Fibroblast of lung (primary cell): ENCODE measurements at regions not wholly inside any gene's neighbourhood (a gene's known extent, or its start where the extent isn't known, plus 50 kb on each side); places are given as distances from the start of the nearest gene placed in this dataset.

Experiments used
- EZH2 ChIP-seq: IDR thresholded peaks from 2 replicates; pipeline ENCODE4 v1.5.1; 2012; ENCODE audit warnings: low read length, control low read depth, mild to moderate bottlenecking; ENCODE audit errors: missing control alignments
- TF ChIP-seq, protein P1 (sequence below), 2 donors: IDR thresholded peaks in 1 of 2; conservative IDR thresholded peaks in 1 of 2; 1 replicate in 1 of 2; 2 replicates in 1 of 2; pipeline ENCODE4 v1.5.1; 2011 to 2012; ENCODE audit warnings: low read length in 2 of 2, control low read depth in 1 of 2, inconsistent platforms in 1 of 2, low read depth in 1 of 2, mild to moderate bottlenecking in 1 of 2

DNA sequence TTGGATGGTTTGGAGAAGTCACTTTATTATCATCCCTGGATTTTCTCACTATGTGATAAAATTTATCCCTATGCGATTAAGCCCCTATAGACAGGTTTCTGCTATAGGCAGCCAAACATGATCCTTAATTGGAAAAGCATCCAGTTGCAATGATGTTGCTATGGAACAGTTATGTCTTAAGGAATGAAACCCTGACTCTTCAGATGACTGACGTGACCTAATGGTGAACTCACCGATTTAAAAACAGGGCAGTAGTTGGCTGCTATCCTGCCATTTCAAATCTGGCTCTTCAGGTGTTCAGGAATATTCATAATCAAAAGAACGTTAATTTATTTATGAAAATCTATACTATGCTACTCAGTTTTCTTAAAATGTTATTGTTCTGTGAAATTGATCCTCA, 106.8 kb upstream of the ROBO1 start:
- TF ChIP-seq, protein P1, sequence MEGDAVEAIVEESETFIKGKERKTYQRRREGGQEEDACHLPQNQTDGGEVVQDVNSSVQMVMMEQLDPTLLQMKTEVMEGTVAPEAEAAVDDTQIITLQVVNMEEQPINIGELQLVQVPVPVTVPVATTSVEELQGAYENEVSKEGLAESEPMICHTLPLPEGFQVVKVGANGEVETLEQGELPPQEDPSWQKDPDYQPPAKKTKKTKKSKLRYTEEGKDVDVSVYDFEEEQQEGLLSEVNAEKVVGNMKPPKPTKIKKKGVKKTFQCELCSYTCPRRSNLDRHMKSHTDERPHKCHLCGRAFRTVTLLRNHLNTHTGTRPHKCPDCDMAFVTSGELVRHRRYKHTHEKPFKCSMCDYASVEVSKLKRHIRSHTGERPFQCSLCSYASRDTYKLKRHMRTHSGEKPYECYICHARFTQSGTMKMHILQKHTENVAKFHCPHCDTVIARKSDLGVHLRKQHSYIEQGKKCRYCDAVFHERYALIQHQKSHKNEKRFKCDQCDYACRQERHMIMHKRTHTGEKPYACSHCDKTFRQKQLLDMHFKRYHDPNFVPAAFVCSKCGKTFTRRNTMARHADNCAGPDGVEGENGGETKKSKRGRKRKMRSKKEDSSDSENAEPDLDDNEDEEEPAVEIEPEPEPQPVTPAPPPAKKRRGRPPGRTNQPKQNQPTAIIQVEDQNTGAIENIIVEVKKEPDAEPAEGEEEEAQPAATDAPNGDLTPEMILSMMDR (conservative IDR thresholded peaks at IDR 0.05 in 1 of 2, IDR thresholded peaks at IDR 0.05 in 1 of 2; ENCODE audit: low read depth in 1 of 2, low read length in 2 of 2): no peak
- TF ChIP-seq EZH2: no peak
